Breast epithelium (tissue), 3 donors: ENCODE measurements at regions not wholly inside any gene's neighbourhood (a gene's known extent, or its start where the extent isn't known, plus 50 kb on each side); places are given as distances from the start of the nearest gene placed in this dataset.
"Not testable (repeated sequence)": the region's sequence is repeated elsewhere in the genome, so short reads cannot be mapped to it uniquely, and the experiment has no call there.

Source experiments
- POLR2AphosphoS5 ChIP-seq, 3 donors: sonication (generic); formaldehyde crosslinking; IDR thresholded peaks; one replicate each; pipeline ENCODE4 v1.6.1; 2017; ENCODE audit warnings: antibody characterized with exemption in 3 of 3
- TF ChIP-seq, protein P1 (sequence below), 3 donors: fragments of 450-650 bp; IDR thresholded peaks; one replicate each; pipeline ENCODE4 v1.5.1; 2016 to 2017; ENCODE audit warnings: antibody characterized with exemption in 3 of 3, mild to moderate bottlenecking in 3 of 3, moderate library complexity in 3 of 3

DNA sequence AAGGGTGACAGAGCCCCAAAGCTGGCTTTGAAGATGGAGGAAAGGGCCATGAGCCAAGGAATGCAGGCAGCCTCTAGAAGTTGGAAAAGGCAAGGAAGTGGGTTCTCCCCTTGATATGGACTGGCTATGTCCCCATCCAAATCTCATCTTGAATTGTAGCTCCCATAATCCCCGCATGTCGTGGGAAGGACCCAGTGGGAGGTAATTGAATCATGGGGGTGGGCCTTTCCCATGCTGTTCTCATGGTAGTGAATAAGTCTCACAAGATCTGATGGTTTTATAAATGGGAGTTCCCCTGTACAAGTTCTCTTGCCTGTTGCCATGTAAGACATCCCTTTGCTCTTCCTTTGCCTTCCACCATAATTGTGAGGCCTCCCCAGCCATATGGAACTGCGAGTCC is 65.0 kb upstream of the NANOS1 start:
- TF ChIP-seq, protein P1, sequence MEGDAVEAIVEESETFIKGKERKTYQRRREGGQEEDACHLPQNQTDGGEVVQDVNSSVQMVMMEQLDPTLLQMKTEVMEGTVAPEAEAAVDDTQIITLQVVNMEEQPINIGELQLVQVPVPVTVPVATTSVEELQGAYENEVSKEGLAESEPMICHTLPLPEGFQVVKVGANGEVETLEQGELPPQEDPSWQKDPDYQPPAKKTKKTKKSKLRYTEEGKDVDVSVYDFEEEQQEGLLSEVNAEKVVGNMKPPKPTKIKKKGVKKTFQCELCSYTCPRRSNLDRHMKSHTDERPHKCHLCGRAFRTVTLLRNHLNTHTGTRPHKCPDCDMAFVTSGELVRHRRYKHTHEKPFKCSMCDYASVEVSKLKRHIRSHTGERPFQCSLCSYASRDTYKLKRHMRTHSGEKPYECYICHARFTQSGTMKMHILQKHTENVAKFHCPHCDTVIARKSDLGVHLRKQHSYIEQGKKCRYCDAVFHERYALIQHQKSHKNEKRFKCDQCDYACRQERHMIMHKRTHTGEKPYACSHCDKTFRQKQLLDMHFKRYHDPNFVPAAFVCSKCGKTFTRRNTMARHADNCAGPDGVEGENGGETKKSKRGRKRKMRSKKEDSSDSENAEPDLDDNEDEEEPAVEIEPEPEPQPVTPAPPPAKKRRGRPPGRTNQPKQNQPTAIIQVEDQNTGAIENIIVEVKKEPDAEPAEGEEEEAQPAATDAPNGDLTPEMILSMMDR (IDR thresholded peaks at IDR 0.05) = not testable (repeated sequence)
- not testable (repeated sequence) for TF ChIP-seq POLR2AphosphoS5 (IDR thresholded peaks at IDR 0.05)
